Psoas muscle (tissue), 7 donors: ENCODE measurements at regions not wholly inside any gene's neighbourhood (a gene's known extent, or its start where the extent isn't known, plus 50 kb on each side); places are given as distances from the start of the nearest gene placed in this dataset.
"Not testable (repeated sequence)": the region's sequence is repeated elsewhere in the genome, so short reads cannot be mapped to it uniquely, and the experiment has no call there.

Source experiments
- ATAC-seq, 4 donors: fragments of 200-7000 bp; cut with Tn5 transposase; one replicate each; pipeline ENCODE4 v1.9.1; 2020; ENCODE audit warnings: moderate library complexity in 3 of 4, mild to moderate bottlenecking in 2 of 4
- DNase-seq, 2 donors: peaks; one replicate each; pipeline ENCODE4 v3.0.0-alpha.2; 2020
- H3K27ac ChIP-seq: fragments of 200-600 bp; one replicate; pipeline ENCODE4 v1.8.0; 2022
- H3K27me3 ChIP-seq, 3 donors: fragments of 200-600 bp in 1 of 3; one replicate each; pipeline versions ENCODE4 v1.6.1 to v1.8.0; 2013 to 2022; ENCODE audit warnings: low read length in 2 of 3, mild to moderate bottlenecking in 2 of 3, moderate library complexity in 1 of 3; ENCODE audit not compliant: insufficient read depth in 3 of 3
- H3K36me3 ChIP-seq, 2 donors: fragments of 200-600 bp in 1 of 2; one replicate each; pipeline versions ENCODE4 v1.6.1 to v1.8.0; 2013 to 2022; ENCODE audit warnings: low read depth in 1 of 2, mild to moderate bottlenecking in 1 of 2, moderate library complexity in 1 of 2; ENCODE audit not compliant: insufficient read depth in 1 of 2
- H3K4me1 ChIP-seq: fragments of 200-600 bp; one replicate; pipeline ENCODE4 v1.8.0; 2022
- H3K4me3 ChIP-seq: fragments of 200-600 bp; one replicate; pipeline ENCODE4 v1.8.0; 2022; ENCODE audit warnings: mild to moderate bottlenecking
- H3K9me3 ChIP-seq: fragments of 200-600 bp; one replicate; pipeline ENCODE4 v1.8.0; 2022
- WGBS, 3 donors: extraction: QIAGEN DNeasy Blood & Tissue Kit; methylation state at CpG; one replicate each; pipeline versions ENCODE4 v1.1.6 to v1.1.7; 2013; 5-methylcytosine and 5-hydroxymethylcytosine counted together
- intact Hi-C, 2 donors: fragments of 100-400 bp; cut with DNase I; formaldehyde crosslinking; loops; one replicate each; pipeline versions ENCODE4 v1.11.0 to v1.14.2; 2022
- TF ChIP-seq, protein P1 (sequence below): fragments of 200-600 bp; IDR thresholded peaks from one replicate; pipeline ENCODE4 v1.8.0; 2022; ENCODE audit warnings: antibody characterized with exemption
- donor health status: healthy with polysubstance abuse.
- donor health status: DM: no; HTN: no; CAD: no; lungs with moderate emphysema.
- donor health status: Bipolar disorder and iron deficiency.
- donor health status: healthy.
- donor health status: DM: yes; HTN: yes; CAD: no.
- donor health status: DM: no; HTN: no; CAD: no.
- donor health status: DM: yes; HTN: yes; CAD: no.

DNA sequence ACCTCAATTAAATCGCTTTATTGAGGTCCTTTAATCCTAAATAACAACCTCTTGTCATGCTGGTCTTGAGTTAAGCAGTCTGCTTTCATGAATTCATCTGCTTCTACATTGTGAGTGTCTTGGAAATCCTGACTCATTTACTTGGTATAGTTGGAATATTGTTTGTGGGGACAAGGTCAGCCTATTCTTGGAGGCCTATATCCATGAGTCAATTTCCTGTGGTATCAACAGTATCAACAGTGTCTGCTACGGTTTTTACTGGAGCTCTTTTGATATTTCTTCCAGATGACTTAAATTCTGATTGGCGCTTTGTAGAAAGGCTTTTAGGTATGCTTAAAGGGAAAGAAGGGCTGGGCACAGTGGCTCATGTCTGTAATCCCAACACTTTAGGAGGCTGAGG, 71.2 kb upstream of the PARP8 start:
- DNase-seq (no peak), ATAC-seq (no peak)
- intact Hi-C loops, result no loop called here
- no peak overlapping the region for H3K27ac ChIP-seq
- H3K4me3 ChIP-seq, result no peak overlapping the region
- H3K4me1 ChIP-seq, result no peaks in the 10 kb centered on the region
- H3K9me3 ChIP-seq, result no peaks in the 10 kb centered on the region
- no peaks in the 10 kb centered on the region for H3K27me3 ChIP-seq
- TF ChIP-seq, protein P1, sequence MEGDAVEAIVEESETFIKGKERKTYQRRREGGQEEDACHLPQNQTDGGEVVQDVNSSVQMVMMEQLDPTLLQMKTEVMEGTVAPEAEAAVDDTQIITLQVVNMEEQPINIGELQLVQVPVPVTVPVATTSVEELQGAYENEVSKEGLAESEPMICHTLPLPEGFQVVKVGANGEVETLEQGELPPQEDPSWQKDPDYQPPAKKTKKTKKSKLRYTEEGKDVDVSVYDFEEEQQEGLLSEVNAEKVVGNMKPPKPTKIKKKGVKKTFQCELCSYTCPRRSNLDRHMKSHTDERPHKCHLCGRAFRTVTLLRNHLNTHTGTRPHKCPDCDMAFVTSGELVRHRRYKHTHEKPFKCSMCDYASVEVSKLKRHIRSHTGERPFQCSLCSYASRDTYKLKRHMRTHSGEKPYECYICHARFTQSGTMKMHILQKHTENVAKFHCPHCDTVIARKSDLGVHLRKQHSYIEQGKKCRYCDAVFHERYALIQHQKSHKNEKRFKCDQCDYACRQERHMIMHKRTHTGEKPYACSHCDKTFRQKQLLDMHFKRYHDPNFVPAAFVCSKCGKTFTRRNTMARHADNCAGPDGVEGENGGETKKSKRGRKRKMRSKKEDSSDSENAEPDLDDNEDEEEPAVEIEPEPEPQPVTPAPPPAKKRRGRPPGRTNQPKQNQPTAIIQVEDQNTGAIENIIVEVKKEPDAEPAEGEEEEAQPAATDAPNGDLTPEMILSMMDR, result no peak
- no peaks in the 10 kb centered on the region for H3K36me3 ChIP-seq
- 57 to 69% (median 61%) methylated on average over 3 of the region's 3 CpGs for WGBS, 3 donors

DNA sequence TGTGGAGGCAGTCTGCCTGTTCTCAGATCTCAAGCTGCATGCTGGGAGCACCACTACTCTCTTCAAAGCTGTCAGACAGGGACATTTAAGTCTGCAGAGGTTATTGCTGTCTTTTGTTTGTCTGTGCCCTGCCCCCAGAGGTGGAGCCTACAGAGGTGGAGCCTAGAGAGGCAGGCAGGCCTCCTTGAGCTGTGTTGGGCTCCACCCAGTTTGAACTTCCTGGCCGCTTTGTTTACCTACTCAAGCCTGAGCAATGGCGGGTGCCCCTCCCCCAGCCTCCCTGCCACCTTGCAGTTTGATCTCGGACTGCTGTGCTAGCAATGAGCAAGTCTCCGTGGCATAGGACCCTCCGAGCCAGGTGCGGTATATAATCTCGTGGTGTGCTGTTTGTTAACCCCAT, 64.9 kb upstream of the PARP8 start:
- intact Hi-C loops, H3K4me3 ChIP-seq, DNase-seq, H3K36me3 ChIP-seq, ATAC-seq, H3K9me3 ChIP-seq, H3K27ac ChIP-seq, H3K27me3 ChIP-seq, H3K4me1 ChIP-seq: not testable (repeated sequence)
- WGBS, 3 donors, result 73 to 87% (median 77%) methylated on average over 7 of the region's 7 CpGs

DNA sequence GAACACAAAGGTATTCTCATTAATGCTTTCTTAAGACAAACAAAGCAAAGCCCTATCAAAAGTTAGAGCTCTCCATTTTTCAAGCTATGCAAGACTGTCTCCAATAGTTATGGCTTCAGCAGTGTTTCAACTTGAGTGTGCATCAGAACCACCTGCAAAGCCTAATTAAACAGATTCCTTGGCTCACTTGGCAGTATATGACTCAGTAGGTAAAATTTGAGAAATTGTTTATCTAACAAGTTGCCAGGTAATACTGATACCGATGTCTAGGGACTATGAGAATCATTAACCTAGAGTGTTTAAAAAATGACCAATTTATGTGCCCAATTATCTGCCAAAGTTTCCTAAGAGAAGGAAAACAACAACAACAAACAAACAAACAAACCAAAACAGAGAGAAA, 60.3 kb upstream of the PARP8 start:
- TF ChIP-seq, protein P1, result no peak
- DNase-seq (no peak), ATAC-seq (no peak)
- WGBS, 3 donors, result 85 to 95% (median 93%) methylated on average over 1 of the region's 1 CpG
- Histone ChIP-seq H3K27me3 (no peaks in the 10 kb centered on the region), H3K9me3 (no peaks in the 10 kb centered on the region), H3K27ac (no peak overlapping the region), H3K4me3 (no peak overlapping the region), H3K36me3 (no peaks in the 10 kb centered on the region), H3K4me1 (no peaks in the 10 kb centered on the region)
- intact Hi-C loops, result no loop called here

DNA sequence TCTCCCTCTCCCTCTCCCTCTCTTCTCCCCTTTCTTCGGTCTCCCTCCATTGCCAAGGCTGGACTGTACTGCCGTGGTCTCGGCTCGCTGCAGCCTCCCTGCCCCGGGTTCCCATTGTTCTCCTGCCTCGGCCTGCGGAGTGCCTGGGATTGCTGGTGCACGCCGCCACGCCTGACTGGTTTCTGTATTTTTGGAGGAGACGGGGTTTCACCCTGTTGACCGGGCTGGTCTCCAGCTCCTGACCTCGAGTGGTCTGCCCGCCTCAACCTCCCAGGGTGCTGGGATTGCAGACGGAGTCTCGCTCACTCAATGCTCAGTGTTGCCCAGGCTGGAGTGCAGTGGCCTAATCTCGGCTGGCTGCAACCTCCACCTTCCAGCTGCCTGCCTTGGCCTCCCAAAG, 59.0 kb upstream of the PARP8 start:
- H3K9me3 ChIP-seq, H3K36me3 ChIP-seq, H3K27ac ChIP-seq, H3K27me3 ChIP-seq, H3K4me3 ChIP-seq, ATAC-seq, H3K4me1 ChIP-seq, DNase-seq, intact Hi-C loops: not testable (repeated sequence)
- 92 to 95% (median 93%) methylated on average over 16 to 17 of the region's 17 CpGs for WGBS, 3 donors

DNA sequence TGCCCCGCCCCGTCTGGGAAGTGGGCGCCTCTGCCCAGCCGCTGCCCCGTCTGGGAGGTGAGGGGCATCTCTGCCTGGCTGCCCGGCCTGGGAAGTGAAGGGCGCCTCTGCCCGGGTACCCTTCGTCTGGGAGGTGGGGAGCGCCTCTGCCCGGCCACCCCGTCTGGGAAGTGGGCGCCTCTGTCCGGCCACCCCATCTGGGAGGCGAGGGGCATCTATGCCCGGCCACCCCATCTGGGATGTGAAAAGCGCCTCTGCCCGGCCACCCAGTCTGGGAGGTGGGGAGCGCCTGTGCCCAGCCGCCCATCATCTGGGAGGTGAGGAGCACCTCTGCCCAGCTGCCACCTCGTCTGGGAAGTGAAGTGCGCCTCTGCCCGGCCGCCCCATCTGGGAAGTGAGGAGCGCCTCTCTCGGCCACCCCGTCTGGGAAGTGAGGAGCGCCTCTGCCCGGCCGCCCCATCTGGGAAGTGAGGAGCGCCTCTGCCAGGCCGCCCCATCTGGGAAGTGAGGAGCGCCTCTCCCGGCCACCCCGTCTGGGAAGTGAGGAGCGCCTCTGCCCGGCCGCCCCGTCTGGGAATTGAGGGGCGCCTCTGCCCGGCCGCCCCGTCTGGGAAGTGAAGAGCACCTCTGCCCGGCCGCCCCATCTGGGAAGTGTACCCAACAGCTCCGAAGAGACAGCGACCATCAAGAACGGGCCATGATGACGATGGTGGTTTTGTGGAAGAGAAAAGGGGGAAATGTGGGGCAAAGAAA, 58.3 kb upstream of the PARP8 start:
- DNase-seq, H3K36me3 ChIP-seq, H3K4me3 ChIP-seq, H3K9me3 ChIP-seq, H3K27me3 ChIP-seq, H3K27ac ChIP-seq, ATAC-seq, intact Hi-C loops, H3K4me1 ChIP-seq: not testable (repeated sequence)
- WGBS, 3 donors, result 90 to 95% (median 93%) methylated on average over 41 to 49 of the region's 49 CpGs

DNA sequence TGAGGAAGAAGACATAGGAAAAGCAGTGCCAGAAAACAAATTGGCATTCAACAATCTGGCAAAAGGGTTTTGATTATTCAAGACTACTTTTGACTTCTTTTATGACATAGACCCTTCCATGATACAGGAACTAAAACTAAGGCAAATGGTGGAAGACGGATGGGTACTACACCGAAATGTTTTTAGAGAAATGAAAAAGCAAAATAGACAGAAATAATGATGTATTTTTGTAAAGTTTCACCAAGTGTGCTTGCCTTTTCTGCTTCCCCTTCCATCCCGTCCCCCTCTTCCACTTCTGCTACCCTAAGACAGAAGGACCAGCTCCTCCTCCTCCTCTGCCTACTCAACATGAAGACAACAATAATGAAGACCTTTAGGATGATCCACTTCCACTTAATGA, 53.4 kb upstream of the PARP8 start:
- DNase-seq, H3K9me3 ChIP-seq, H3K36me3 ChIP-seq, H3K27ac ChIP-seq, H3K4me1 ChIP-seq, H3K4me3 ChIP-seq, ATAC-seq, H3K27me3 ChIP-seq, intact Hi-C loops: not testable (repeated sequence)
- WGBS, 3 donors, result 80 to 85% (median 84%) methylated on average over 3 of the region's 3 CpGs
